OCI-LY3 (cell line): ENCODE measurements at regions not wholly inside any gene's neighbourhood (a gene's known extent, or its start where the extent isn't known, plus 50 kb on each side); places are given as distances from the start of the nearest gene placed in this dataset.
"Not testable (repeated sequence)": the region's sequence is repeated elsewhere in the genome, so short reads cannot be mapped to it uniquely, and the experiment has no call there.

Source experiments
- CTCF ChIP-seq: fragments of 200-600, 300-600 bp; sonication (generic); IDR thresholded peaks from 2 replicates; pipeline ENCODE4 v1.5.1; 2014; ENCODE audit warnings: antibody characterized with exemption, low read length, low read depth
- EZH2phosphoT487 ChIP-seq: fragments of 200-600 bp; shearing (Covaris generic); IDR thresholded peaks from 2 replicates; pipeline ENCODE4 v1.6.1; 2018; ENCODE audit warnings: antibody characterized with exemption, mixed run types, low read depth

- TF ChIP-seq CTCF, EZH2phosphoT487: not testable (repeated sequence)
Observed at GRCh38 chr14:19096876-19097275, 129.6 kb downstream of the POTEM start.
